ENCODE measurements at regions not wholly inside any gene's neighbourhood (a gene's known extent, or its start where the extent isn't known, plus 50 kb on each side); places are given as distances from the start of the nearest gene placed in this dataset.

- TF ChIP-seq EZH2 (IDR thresholded peaks at IDR 0.05; ENCODE audit: low read length, missing control alignments) (no peak), CTCF (conservative IDR thresholded peaks at IDR 0.05 in 1 of 2, IDR thresholded peaks at IDR 0.05 in 1 of 2; ENCODE audit: low read depth in 1 of 2, low read length in 2 of 2) (no peak)
- Histone ChIP-seq H3K4me2 (ENCODE audit: extremely low read depth, insufficient read depth, low read length) (no peak overlapping the region), H3K4me3 (replicated peaks in 1 of 4; ENCODE audit: control extremely low read depth in 1 of 4, insufficient read depth in 1 of 4, low read depth in 3 of 4, low read length in 4 of 4) (no peak overlapping the region), H3K4me1 (ENCODE audit: control insufficient read depth, extremely low read depth, insufficient read depth, low read length) (no peaks in the 10 kb centered on the region), H3K9me3 (ENCODE audit: control insufficient read depth, insufficient read depth, low read depth, low read length) (no peaks in the 10 kb centered on the region), H3K27me3 (ENCODE audit: control insufficient read depth, insufficient read depth, low read length) (no peaks in the 10 kb centered on the region), H2AFZ (ENCODE audit: low read length) (no peak overlapping the region), H3K79me2 (ENCODE audit: control insufficient read depth, insufficient read depth, low read length) (no peaks in the 10 kb centered on the region), H3K36me3 (ENCODE audit: control insufficient read depth, insufficient read depth, low read length) (no peaks in the 10 kb centered on the region), H3K27ac (ENCODE audit: insufficient read depth, low read length) (no peak overlapping the region), H3K9ac (ENCODE audit: insufficient read depth, low read length) (no peak overlapping the region), H4K20me1 (ENCODE audit: control insufficient read depth, extremely low read depth, insufficient read depth, low read length) (no peaks in the 10 kb centered on the region)
- peak in 1 of 2 donors; percentile 42 for DNase-seq (ENCODE audit: low read depth in 2 of 2)
Observed at GRCh38 chr6:126797981-126798380, 320.5 kb upstream of the RSPO3 start.

GRCh38 chr6:126803769-126804168, 314.7 kb upstream of the RSPO3 start:
- H3K9ac ChIP-seq (ENCODE audit: insufficient read depth, low read length) = no peak overlapping the region
- H3K27ac ChIP-seq (ENCODE audit: insufficient read depth, low read length) = no peak overlapping the region
- no peaks in the 10 kb centered on the region for H3K9me3 ChIP-seq (ENCODE audit: control insufficient read depth, insufficient read depth, low read depth, low read length)
- H3K4me2 ChIP-seq (ENCODE audit: extremely low read depth, insufficient read depth, low read length) = no peak overlapping the region
- H3K27me3 ChIP-seq (ENCODE audit: control insufficient read depth, insufficient read depth, low read length) = no peaks in the 10 kb centered on the region
- no peak for DNase-seq (ENCODE audit: low read depth in 2 of 2)
- H3K4me3 ChIP-seq (replicated peaks in 1 of 4; ENCODE audit: control extremely low read depth in 1 of 4, insufficient read depth in 1 of 4, low read depth in 3 of 4, low read length in 4 of 4) = no peak overlapping the region
- H2AFZ ChIP-seq (ENCODE audit: low read length) = no peak overlapping the region
- no peak for TF ChIP-seq CTCF (conservative IDR thresholded peaks at IDR 0.05 in 1 of 2, IDR thresholded peaks at IDR 0.05 in 1 of 2; ENCODE audit: low read depth in 1 of 2, low read length in 2 of 2)
- H3K4me1 ChIP-seq (ENCODE audit: control insufficient read depth, extremely low read depth, insufficient read depth, low read length) = no peaks in the 10 kb centered on the region
- no peaks in the 10 kb centered on the region for H4K20me1 ChIP-seq (ENCODE audit: control insufficient read depth, extremely low read depth, insufficient read depth, low read length)
- H3K36me3 ChIP-seq (ENCODE audit: control insufficient read depth, insufficient read depth, low read length) = no peaks in the 10 kb centered on the region
- H3K79me2 ChIP-seq (ENCODE audit: control insufficient read depth, insufficient read depth, low read length) = no peaks in the 10 kb centered on the region

GRCh38 chr6:126804332-126805064, 314.0 kb upstream of the RSPO3 start:
- Histone ChIP-seq H2AFZ (ENCODE audit: low read length) (peak overlapping the region; percentile 47), H3K79me2 (ENCODE audit: control insufficient read depth, insufficient read depth, low read length) (no peaks in the 10 kb centered on the region), H3K9ac (ENCODE audit: insufficient read depth, low read length) (no peak overlapping the region), H3K27me3 (ENCODE audit: control insufficient read depth, insufficient read depth, low read length) (no peaks in the 10 kb centered on the region), H3K27ac (ENCODE audit: insufficient read depth, low read length) (no peak overlapping the region), H4K20me1 (ENCODE audit: control insufficient read depth, extremely low read depth, insufficient read depth, low read length) (no peaks in the 10 kb centered on the region), H3K9me3 (ENCODE audit: control insufficient read depth, insufficient read depth, low read depth, low read length) (no peaks in the 10 kb centered on the region), H3K4me3 (replicated peaks in 1 of 4; ENCODE audit: control extremely low read depth in 1 of 4, insufficient read depth in 1 of 4, low read depth in 3 of 4, low read length in 4 of 4) (no peak overlapping the region), H3K36me3 (ENCODE audit: control insufficient read depth, insufficient read depth, low read length) (no peaks in the 10 kb centered on the region), H3K4me2 (ENCODE audit: extremely low read depth, insufficient read depth, low read length) (no peak overlapping the region), H3K4me1 (ENCODE audit: control insufficient read depth, extremely low read depth, insufficient read depth, low read length) (no peaks in the 10 kb centered on the region)
- peak; percentile 30 to 73 for DNase-seq (ENCODE audit: low read depth in 2 of 2)
- TF ChIP-seq EZH2 (IDR thresholded peaks at IDR 0.05; ENCODE audit: low read length, missing control alignments) (no peak), CTCF (conservative IDR thresholded peaks at IDR 0.05 in 1 of 2, IDR thresholded peaks at IDR 0.05 in 1 of 2; ENCODE audit: low read depth in 1 of 2, low read length in 2 of 2) (peak; percentile 74 to 80)
